OCI-LY1 (cell line): ENCODE measurements at regions not wholly inside any gene's neighbourhood (a gene's known extent, or its start where the extent isn't known, plus 50 kb on each side); places are given as distances from the start of the nearest gene placed in this dataset.

Experiments
- H2AFZ ChIP-seq: fragments of 200-600 bp; sonication (generic), shearing (Covaris generic); 2 replicates; pipeline ENCODE4 v1.6.0; 2014; ENCODE audit warnings: antibody characterized with exemption, mild to moderate bottlenecking, low read length
- H3F3A ChIP-seq: fragments of 200-600 bp; sonication (generic), shearing (Covaris generic); 2 replicates; pipeline ENCODE4 v1.6.0; 2014; ENCODE audit warnings: mild to moderate bottlenecking, antibody characterized with exemption, low read length, moderate library complexity; ENCODE audit not compliant: insufficient read depth
- H3K27ac ChIP-seq: fragments of 200-600 bp; sonication (generic); 2 replicates; pipeline ENCODE4 v1.5.1; 2014; ENCODE audit warnings: low read length, mixed run types, mild to moderate bottlenecking, low read depth; ENCODE audit not compliant: poor library complexity, severe bottlenecking
- H3K27me3 ChIP-seq: fragments of 200-600 bp; sonication (generic); 2 replicates; pipeline ENCODE4 v1.6.0; 2014; ENCODE audit warnings: antibody characterized with exemption, mild to moderate bottlenecking, low read length, moderate library complexity; ENCODE audit not compliant: insufficient read depth
- H3K36me3 ChIP-seq: fragments of 200-600 bp; sonication (generic); 2 replicates; pipeline ENCODE4 v1.6.1; 2014; ENCODE audit warnings: mild to moderate bottlenecking, antibody characterized with exemption, low read length, moderate library complexity, mixed read lengths; ENCODE audit not compliant: insufficient read depth
- H3K4me1 ChIP-seq: fragments of 200-600 bp; sonication (generic); 2 replicates; pipeline ENCODE4 v1.5.1; 2014; ENCODE audit warnings: mild to moderate bottlenecking, low read length, moderate library complexity; ENCODE audit not compliant: insufficient read depth, severe bottlenecking
- H3K4me2 ChIP-seq: fragments of 200-600 bp; sonication (generic), shearing (Covaris generic); 2 replicates; pipeline ENCODE4 v1.6.1; 2014; ENCODE audit warnings: low read length
- H3K4me3 ChIP-seq: fragments of 200-600 bp; sonication (generic); 2 replicates; pipeline ENCODE4 v1.5.1; 2014; ENCODE audit warnings: low read length, low read depth, mild to moderate bottlenecking, mixed read lengths; ENCODE audit not compliant: poor library complexity, severe bottlenecking
- H3K79me2 ChIP-seq: fragments of 200-600 bp; shearing (Covaris generic); 2 replicates; pipeline ENCODE4 v1.6.1; 2016; ENCODE audit warnings: mixed run types, low read length, mixed read lengths; ENCODE audit not compliant: insufficient read depth
- H3K9ac ChIP-seq: fragments of 200-600 bp; sonication (generic), shearing (Covaris generic); 2 replicates; pipeline ENCODE4 v1.6.1; 2014; ENCODE audit warnings: mild to moderate bottlenecking, low read length, mixed read lengths
- H3K9me2 ChIP-seq: fragments of 200-600 bp; sonication (generic), shearing (Covaris generic); 2 replicates; pipeline ENCODE4 v1.6.1; 2014; ENCODE audit warnings: low read depth, mild to moderate bottlenecking, low read length, mixed read lengths
- H3K9me3 ChIP-seq: fragments of 200-600 bp; shearing (Covaris generic); 2 replicates; pipeline ENCODE4 v1.6.1; 2014; ENCODE audit warnings: low read length, mixed read lengths
- H4K20me1 ChIP-seq: fragments of 200-600 bp; sonication (generic), shearing (Covaris generic); 2 replicates; pipeline ENCODE4 v1.6.0; 2016; ENCODE audit warnings: mild to moderate bottlenecking, low read length; ENCODE audit not compliant: insufficient read depth
- EZH2 ChIP-seq: fragments of 200-600 bp; sonication (generic), shearing (Covaris generic); IDR thresholded peaks from 2 replicates; pipeline ENCODE4 v1.8.0; 2017; ENCODE audit warnings: borderline replicate concordance, mixed run types, mild to moderate bottlenecking, antibody characterized with exemption, low read length, moderate library complexity, mixed read lengths
- TF ChIP-seq, protein P1 (sequence below): fragments of 200-600 bp; sonication (generic), shearing (Covaris generic); IDR thresholded peaks from 2 replicates; pipeline ENCODE4 v1.5.1; 2017; ENCODE audit warnings: mild to moderate bottlenecking, antibody characterized with exemption, low read length, moderate library complexity, mixed read lengths

DNA sequence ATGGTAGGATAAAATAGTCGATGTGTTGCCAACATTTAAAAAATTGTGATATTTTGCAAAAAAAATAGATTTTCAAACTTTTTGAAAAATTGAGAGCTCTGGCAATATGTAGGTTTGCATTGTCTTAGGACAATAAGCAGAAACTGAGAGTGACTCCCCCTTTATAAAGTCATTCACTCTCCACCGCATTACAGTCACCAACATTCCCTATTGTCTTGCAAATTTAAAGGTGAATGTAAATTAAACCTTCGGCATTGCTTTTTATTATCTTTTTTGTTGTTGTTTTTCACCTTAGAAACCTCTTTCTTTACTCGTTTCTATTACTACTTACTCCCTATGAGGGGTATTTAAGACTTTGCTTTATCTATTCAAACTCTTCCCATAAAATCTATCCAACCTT lies 944.2 kb downstream of the DTWD2 start:
- Histone ChIP-seq H3K4me2 (no peak overlapping the region), H4K20me1 (no peaks in the 10 kb centered on the region), H3K9ac (no peak overlapping the region)

DNA sequence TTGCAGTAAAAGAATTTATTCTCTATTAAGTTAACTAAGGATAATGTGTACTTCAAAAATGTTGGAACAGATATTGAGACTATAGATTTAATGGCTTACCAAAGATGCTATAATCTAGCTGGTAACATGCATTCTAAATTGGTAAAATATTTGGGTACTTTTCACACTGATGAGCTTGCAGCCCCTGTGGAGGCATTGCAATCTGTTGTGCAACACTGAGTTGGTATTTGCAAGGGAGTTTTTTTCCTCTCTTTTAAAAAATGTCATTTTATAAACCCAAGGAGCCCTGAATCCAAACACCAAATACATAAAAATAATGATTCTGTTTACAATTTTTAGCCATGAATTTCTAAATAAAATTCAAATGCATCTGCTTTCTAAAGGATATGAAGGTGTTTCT lies 944.8 kb downstream of the DTWD2 start:
- H4K20me1 ChIP-seq: no peaks in the 10 kb centered on the region
- H3K27ac ChIP-seq: no peak overlapping the region
- no peaks in the 10 kb centered on the region for H3K4me1 ChIP-seq
- H3K27me3 ChIP-seq: no peaks in the 10 kb centered on the region
- H3F3A ChIP-seq: no peaks in the 10 kb centered on the region
- no peak overlapping the region for H3K4me2 ChIP-seq
- H3K4me3 ChIP-seq: no peak overlapping the region
- no peaks in the 10 kb centered on the region for H3K9me2 ChIP-seq
- H3K36me3 ChIP-seq: no peaks in the 10 kb centered on the region
- H3K79me2 ChIP-seq: no peaks in the 10 kb centered on the region
- H2AFZ ChIP-seq: no peak overlapping the region
- TF ChIP-seq, protein P1, sequence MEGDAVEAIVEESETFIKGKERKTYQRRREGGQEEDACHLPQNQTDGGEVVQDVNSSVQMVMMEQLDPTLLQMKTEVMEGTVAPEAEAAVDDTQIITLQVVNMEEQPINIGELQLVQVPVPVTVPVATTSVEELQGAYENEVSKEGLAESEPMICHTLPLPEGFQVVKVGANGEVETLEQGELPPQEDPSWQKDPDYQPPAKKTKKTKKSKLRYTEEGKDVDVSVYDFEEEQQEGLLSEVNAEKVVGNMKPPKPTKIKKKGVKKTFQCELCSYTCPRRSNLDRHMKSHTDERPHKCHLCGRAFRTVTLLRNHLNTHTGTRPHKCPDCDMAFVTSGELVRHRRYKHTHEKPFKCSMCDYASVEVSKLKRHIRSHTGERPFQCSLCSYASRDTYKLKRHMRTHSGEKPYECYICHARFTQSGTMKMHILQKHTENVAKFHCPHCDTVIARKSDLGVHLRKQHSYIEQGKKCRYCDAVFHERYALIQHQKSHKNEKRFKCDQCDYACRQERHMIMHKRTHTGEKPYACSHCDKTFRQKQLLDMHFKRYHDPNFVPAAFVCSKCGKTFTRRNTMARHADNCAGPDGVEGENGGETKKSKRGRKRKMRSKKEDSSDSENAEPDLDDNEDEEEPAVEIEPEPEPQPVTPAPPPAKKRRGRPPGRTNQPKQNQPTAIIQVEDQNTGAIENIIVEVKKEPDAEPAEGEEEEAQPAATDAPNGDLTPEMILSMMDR: no peak
- no peak for TF ChIP-seq EZH2
- H3K9me3 ChIP-seq: no peaks in the 10 kb centered on the region
- H3K9ac ChIP-seq: no peak overlapping the region

More for the DNA sequence above, 944.2 kb downstream of the DTWD2 start:
- Histone ChIP-seq H3K36me3 (no peaks in the 10 kb centered on the region), H3K27ac (no peak overlapping the region), H2AFZ (no peak overlapping the region), H3F3A (no peaks in the 10 kb centered on the region), H3K9me3 (no peaks in the 10 kb centered on the region), H3K9me2 (peaks cover 2% of the 10 kb centered on the region; the same call in 1 of the 2 replicates), H3K79me2 (no peaks in the 10 kb centered on the region), H3K4me3 (no peak overlapping the region), H3K4me1 (no peaks in the 10 kb centered on the region), H3K27me3 (no peaks in the 10 kb centered on the region)
- no peak for TF ChIP-seq EZH2
- TF ChIP-seq, protein P1: no peak

DNA sequence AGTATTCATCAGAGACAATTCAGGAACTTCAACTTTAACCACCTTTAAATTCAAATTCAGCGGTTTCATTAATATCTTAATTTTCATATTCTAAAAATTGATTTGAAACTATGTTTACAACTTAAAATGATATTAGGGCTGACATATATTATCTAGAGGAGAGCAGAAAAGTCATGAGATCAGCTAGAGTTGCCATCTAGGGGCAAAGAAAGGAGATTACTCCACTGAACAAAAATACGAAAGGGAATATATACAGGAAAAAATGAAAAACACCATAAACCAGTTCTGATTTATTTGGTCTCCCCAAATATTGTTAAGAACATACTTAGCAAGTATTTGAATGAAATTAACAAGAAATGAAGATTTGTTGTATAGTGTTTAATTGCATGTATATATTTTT lies 946.3 kb downstream of the DTWD2 start:
- no peak overlapping the region for H3K4me3 ChIP-seq
- no peaks in the 10 kb centered on the region for H3K4me1 ChIP-seq
- no peaks in the 10 kb centered on the region for H3K9me3 ChIP-seq
- no peak overlapping the region for H3K4me2 ChIP-seq
- H2AFZ ChIP-seq: no peak overlapping the region
- H3K79me2 ChIP-seq: no peaks in the 10 kb centered on the region
- H3K27me3 ChIP-seq: no peaks in the 10 kb centered on the region
- H3K9me2 ChIP-seq: no peaks in the 10 kb centered on the region
- H3K36me3 ChIP-seq: no peaks in the 10 kb centered on the region
- TF ChIP-seq EZH2: no peak
- TF ChIP-seq, protein P1: no peak; the same call in 1 of the 2 replicates
- no peaks in the 10 kb centered on the region for H3F3A ChIP-seq
- H4K20me1 ChIP-seq: no peaks in the 10 kb centered on the region
- H3K27ac ChIP-seq: no peak overlapping the region
- H3K9ac ChIP-seq: no peak overlapping the region
